Vagina (tissue), 2 donors: ENCODE measurements at regions not wholly inside any gene's neighbourhood (a gene's known extent, or its start where the extent isn't known, plus 50 kb on each side); places are given as distances from the start of the nearest gene placed in this dataset.

Source experiments
- DNase-seq, 2 donors: peaks; one replicate each; pipeline ENCODE4 v3.0.0-alpha.2; 2017; ENCODE audit errors: extremely low spot score in 2 of 2
- H3K27ac ChIP-seq: fragments of 200-600 bp; sonication (generic); one replicate; pipeline ENCODE4 v1.5.1; 2019
- H3K27me3 ChIP-seq: fragments of 200-600 bp; sonication (generic); one replicate; pipeline ENCODE4 v1.5.1; 2019
- H3K36me3 ChIP-seq, 2 donors: fragments of 200-600 bp; sonication (generic); one replicate each; pipeline ENCODE4 v1.5.1; 2017 to 2019
- H3K4me1 ChIP-seq: fragments of 200-600 bp; sonication (generic); one replicate; pipeline ENCODE4 v1.5.1; 2019
- H3K4me3 ChIP-seq, 2 donors: fragments of 200-600 bp; sonication (generic); 1 replicate in 1 of 2; 2 replicates in 1 of 2; pipeline ENCODE4 v1.5.1; 2016 to 2019
- H3K9me3 ChIP-seq: fragments of 200-600 bp; sonication (generic); one replicate; pipeline ENCODE4 v1.5.1; 2019
- POLR2A ChIP-seq, 2 donors: fragments of 450-650 bp; IDR thresholded peaks; one replicate each; pipeline ENCODE4 v1.6.1; 2017; ENCODE audit warnings: antibody characterized with exemption in 2 of 2, mild to moderate bottlenecking in 2 of 2, moderate library complexity in 2 of 2
- POLR2AphosphoS5 ChIP-seq, 2 donors: sonication (generic); formaldehyde crosslinking; IDR thresholded peaks; one replicate each; pipeline ENCODE4 v1.9.0; 2017; ENCODE audit warnings: antibody characterized with exemption in 2 of 2, mild to moderate bottlenecking in 2 of 2, low read depth in 1 of 2; ENCODE audit not compliant: insufficient read depth in 1 of 2
- intact Hi-C: fragments of 100-400 bp; cut with DNase I; formaldehyde crosslinking; loops from one replicate; pipeline ENCODE4 v1.15.1; 2023
- TF ChIP-seq, protein P1 (sequence below), 3 experiments: fragments of 450-650 bp in 2 of 3; fragments of 200-600 bp in 1 of 3; sonication (generic) in 1 of 3; IDR thresholded peaks; one replicate each; pipeline ENCODE4 v1.5.1; 2017 to 2019; ENCODE audit warnings: antibody characterized with exemption in 3 of 3, mild to moderate bottlenecking in 2 of 3, moderate library complexity in 2 of 3

DNA sequence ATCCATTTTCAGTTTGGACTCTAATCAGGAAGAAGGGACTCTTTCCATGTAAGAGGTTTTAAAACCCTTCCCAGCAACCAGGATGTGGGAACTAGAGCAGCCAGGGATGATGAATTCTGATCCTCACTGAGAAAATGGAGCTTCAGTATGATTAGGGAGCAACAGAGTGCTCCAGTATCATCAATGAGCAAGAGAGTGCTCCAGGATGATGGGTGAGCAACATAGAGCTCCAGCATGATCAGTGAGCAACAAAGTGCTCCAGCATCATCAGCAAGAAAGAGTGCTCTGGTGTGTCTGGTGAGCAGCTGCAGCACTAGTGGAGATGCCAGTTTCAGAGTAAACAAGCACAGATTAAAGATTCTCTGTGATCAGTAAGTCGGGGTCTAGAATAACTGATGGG, 106.4 kb upstream of the LPP start:
- no peak overlapping the region for H3K4me3 ChIP-seq
- no peak overlapping the region for H3K27ac ChIP-seq
- H3K9me3 ChIP-seq = no peaks in the 10 kb centered on the region
- peaks cover 2% of the 10 kb centered on the region for H3K4me1 ChIP-seq
- DNase-seq = no peak
- H3K36me3 ChIP-seq = no peaks in the 10 kb centered on the region
- TF ChIP-seq, protein P1, sequence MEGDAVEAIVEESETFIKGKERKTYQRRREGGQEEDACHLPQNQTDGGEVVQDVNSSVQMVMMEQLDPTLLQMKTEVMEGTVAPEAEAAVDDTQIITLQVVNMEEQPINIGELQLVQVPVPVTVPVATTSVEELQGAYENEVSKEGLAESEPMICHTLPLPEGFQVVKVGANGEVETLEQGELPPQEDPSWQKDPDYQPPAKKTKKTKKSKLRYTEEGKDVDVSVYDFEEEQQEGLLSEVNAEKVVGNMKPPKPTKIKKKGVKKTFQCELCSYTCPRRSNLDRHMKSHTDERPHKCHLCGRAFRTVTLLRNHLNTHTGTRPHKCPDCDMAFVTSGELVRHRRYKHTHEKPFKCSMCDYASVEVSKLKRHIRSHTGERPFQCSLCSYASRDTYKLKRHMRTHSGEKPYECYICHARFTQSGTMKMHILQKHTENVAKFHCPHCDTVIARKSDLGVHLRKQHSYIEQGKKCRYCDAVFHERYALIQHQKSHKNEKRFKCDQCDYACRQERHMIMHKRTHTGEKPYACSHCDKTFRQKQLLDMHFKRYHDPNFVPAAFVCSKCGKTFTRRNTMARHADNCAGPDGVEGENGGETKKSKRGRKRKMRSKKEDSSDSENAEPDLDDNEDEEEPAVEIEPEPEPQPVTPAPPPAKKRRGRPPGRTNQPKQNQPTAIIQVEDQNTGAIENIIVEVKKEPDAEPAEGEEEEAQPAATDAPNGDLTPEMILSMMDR (IDR thresholded peaks at IDR 0.05) = no peak
- TF ChIP-seq POLR2A (IDR thresholded peaks at IDR 0.05) (no peak), POLR2AphosphoS5 (IDR thresholded peaks at IDR 0.05; ENCODE audit: insufficient read depth in 1 of 2, low read depth in 1 of 2) (no peak)
- intact Hi-C loops = no loop called here
- no peaks in the 10 kb centered on the region for H3K27me3 ChIP-seq

- Histone ChIP-seq H3K27ac (no peak overlapping the region), H3K4me1 (peaks cover 11% of the 10 kb centered on the region), H3K36me3 (no peaks in the 10 kb centered on the region), H3K27me3 (no peaks in the 10 kb centered on the region), H3K4me3 (no peak overlapping the region), H3K9me3 (no peaks in the 10 kb centered on the region)
- TF ChIP-seq POLR2AphosphoS5 (IDR thresholded peaks at IDR 0.05; ENCODE audit: insufficient read depth in 1 of 2, low read depth in 1 of 2) (no peak), POLR2A (IDR thresholded peaks at IDR 0.05) (no peak)
- TF ChIP-seq, protein P1 (IDR thresholded peaks at IDR 0.05) = no peak
- no peak for DNase-seq
- intact Hi-C loops = loop anchor here (5.0 to 10.0 kb wide), 3 partner anchors 215 to 905 kb away; partner anchors contain the start of gene BCL6
Measured at GRCh38 chr3:188049606-188050530, 104.1 kb upstream of the LPP start.

DNA sequence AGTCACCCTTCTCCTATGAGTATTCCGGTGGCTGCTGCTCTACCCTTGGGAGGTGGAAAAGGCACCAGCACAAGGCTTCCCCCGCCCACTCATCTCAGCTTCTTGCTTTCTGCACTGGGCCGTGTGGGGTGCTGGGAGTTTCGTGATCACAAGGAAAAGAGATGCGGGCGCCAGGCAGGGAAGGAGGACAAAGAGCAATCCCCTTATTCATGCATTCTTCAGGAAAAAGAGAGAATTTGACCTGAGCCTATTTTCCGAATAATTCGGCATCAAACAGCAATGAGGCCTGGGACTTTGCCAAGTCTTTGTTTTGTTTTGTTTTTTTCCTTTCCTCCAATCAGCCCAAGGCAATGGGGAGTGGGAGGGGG, 102.2 kb upstream of the LPP start:
- Histone ChIP-seq H3K9me3 (no peaks in the 10 kb centered on the region), H3K36me3 (no peaks in the 10 kb centered on the region), H3K4me1 (peaks cover 11% of the 10 kb centered on the region), H3K27me3 (no peaks in the 10 kb centered on the region), H3K27ac (peak overlapping the region; percentile 78), H3K4me3 (no peak overlapping the region)
- no peak for DNase-seq
- intact Hi-C loops = loop anchor here (5.0 to 10.0 kb wide), 3 partner anchors 213 to 903 kb away; partner anchors contain the start of gene BCL6
- TF ChIP-seq, protein P1 (IDR thresholded peaks at IDR 0.05) = no peak
- no peak for TF ChIP-seq POLR2A (IDR thresholded peaks at IDR 0.05)
- TF ChIP-seq POLR2AphosphoS5 (IDR thresholded peaks at IDR 0.05; ENCODE audit: insufficient read depth in 1 of 2, low read depth in 1 of 2) = no peak

DNA sequence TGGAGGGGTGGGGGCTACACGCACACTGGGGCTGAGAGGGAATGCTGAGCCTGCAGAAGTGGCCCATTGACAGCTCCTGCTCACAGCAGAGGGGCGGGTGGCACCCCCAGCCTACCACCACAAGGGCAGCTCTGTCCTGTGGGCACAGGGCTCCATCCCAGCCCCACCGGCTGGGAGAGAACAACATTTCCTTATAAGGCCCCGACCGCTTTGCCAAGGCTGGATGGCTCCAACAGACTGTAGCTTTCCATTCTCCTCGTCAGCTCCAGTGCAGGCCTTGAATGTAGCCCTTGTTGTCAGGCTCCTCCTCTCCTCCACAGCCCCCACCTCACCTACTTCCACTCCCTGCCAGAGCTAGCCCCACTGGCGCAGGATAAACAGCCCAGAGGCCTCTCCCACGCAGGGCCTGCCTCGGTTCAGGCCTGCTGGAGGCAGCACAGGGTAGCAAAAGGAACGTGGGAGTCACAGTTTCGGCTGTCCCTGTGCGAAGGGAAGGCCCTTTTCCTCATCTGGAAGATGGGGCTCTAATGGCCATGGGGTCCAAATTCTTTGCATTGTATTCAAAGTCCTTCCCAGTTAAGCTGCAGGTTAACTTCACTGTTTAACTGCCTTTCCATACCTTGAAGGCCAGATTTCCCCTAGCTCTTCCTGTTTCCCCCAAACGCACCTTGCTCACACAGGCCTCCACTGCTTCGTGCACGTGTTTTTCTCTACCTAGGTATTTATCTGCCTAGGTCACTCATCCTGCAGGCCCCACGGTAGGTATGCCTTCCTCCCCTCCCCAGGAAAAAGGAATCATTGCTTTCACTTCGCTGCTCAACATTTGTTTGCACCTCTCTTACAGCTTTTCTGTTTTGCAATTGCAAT, 101.6 kb upstream of the LPP start:
- TF ChIP-seq, protein P1 (IDR thresholded peaks at IDR 0.05) = no peak
- TF ChIP-seq POLR2AphosphoS5 (IDR thresholded peaks at IDR 0.05; ENCODE audit: insufficient read depth in 1 of 2, low read depth in 1 of 2) (peak; percentile 45 to 63), POLR2A (IDR thresholded peaks at IDR 0.05) (no peak)
- no peak overlapping the region for H3K4me3 ChIP-seq
- H3K27me3 ChIP-seq = no peaks in the 10 kb centered on the region
- no peaks in the 10 kb centered on the region for H3K9me3 ChIP-seq
- intact Hi-C loops = loop anchor here (5.0 to 10.0 kb wide), 3 partner anchors 212 to 902 kb away; partner anchors contain the start of gene BCL6
- no peaks in the 10 kb centered on the region for H3K36me3 ChIP-seq
- H3K4me1 ChIP-seq = peaks cover 11% of the 10 kb centered on the region
- no peak for DNase-seq
- H3K27ac ChIP-seq = peak overlapping the region; percentile 78
